PC-9 (cell line): ENCODE measurements at regions not wholly inside any gene's neighbourhood (a gene's known extent, or its start where the extent isn't known, plus 50 kb on each side); places are given as distances from the start of the nearest gene placed in this dataset.

Experiments
- BruUV-seq: library from RNA; stranded (reverse); fragments of 400-500 nt; replicated peaks from 2 replicates; lab custom pipeline; 2021; lab: Mats Ljungman, UMichigan
- CTCF ChIA-PET: fragments of 300-600 bp; sonication (Branson Sonifier 250); formaldehyde crosslinking; loops from one replicate; lab custom pipeline; 2022; ENCODE audit warnings: antibody characterized with exemption; lab: Charles Lee
- POLR2A ChIA-PET: fragments of 300-600 bp; sonication (Branson Sonifier 250); formaldehyde crosslinking; loops from one replicate; lab custom pipeline; 2022; ENCODE audit warnings: antibody characterized with exemption; ENCODE audit not compliant: unreplicated experiment; lab: Charles Lee
- DNase-seq, 2 experiments: peaks; one replicate each; pipeline versions ENCODE4 v3.0.0 to v3.0.0-alpha.2; 2015 to 2022; ENCODE audit warnings: mixed read lengths in 1 of 2
- H2AFZ ChIP-seq: fragments of 200-600 bp; sonication (generic); 2 replicates; pipeline ENCODE4 v1.8.1; 2017; ENCODE audit warnings: antibody characterized with exemption
- H3F3A ChIP-seq: fragments of 200-600 bp; sonication (generic); 2 replicates; pipeline ENCODE4 v1.8.1; 2017; ENCODE audit warnings: antibody characterized with exemption, mild to moderate bottlenecking, low read depth; ENCODE audit not compliant: insufficient read depth
- H3K27ac ChIP-seq: fragments of 200-600 bp; sonication (generic); 2 replicates; pipeline ENCODE4 v1.6.1; 2016; ENCODE audit warnings: mixed run types
- H3K27me3 ChIP-seq: fragments of 200-600 bp; sonication (generic); 2 replicates; pipeline ENCODE4 v1.6.1; 2016; ENCODE audit warnings: low read depth, mixed run types; ENCODE audit not compliant: insufficient read depth
- H3K36me3 ChIP-seq: fragments of 200-600 bp; sonication (generic); 2 replicates; pipeline ENCODE4 v1.6.1; 2016; ENCODE audit warnings: low read depth, mixed run types
- H3K4me1 ChIP-seq: fragments of 200-600 bp; sonication (generic); replicated peaks from 2 replicates; pipeline ENCODE4 v1.6.1; 2016; ENCODE audit warnings: mixed run types; ENCODE audit not compliant: insufficient read depth
- H3K4me2 ChIP-seq: fragments of 200-600 bp; sonication (generic); 2 replicates; pipeline ENCODE4 v1.6.1; 2017; ENCODE audit warnings: mixed run types
- H3K4me3 ChIP-seq: fragments of 200-600 bp; sonication (generic); 2 replicates; pipeline ENCODE4 v1.6.1; 2016; ENCODE audit warnings: mixed run types
- H3K79me2 ChIP-seq: fragments of 200-600 bp; sonication (generic); 2 replicates; pipeline ENCODE4 v1.6.1; 2017; ENCODE audit warnings: low read depth, mixed run types
- H3K9me2 ChIP-seq: fragments of 200-600 bp; sonication (generic); 2 replicates; pipeline ENCODE4 v1.8.1; 2017; ENCODE audit warnings: mild to moderate bottlenecking; ENCODE audit not compliant: insufficient read depth
- H3K9me3 ChIP-seq: fragments of 200-600 bp; sonication (generic); 2 replicates; pipeline ENCODE4 v1.8.1; 2016; ENCODE audit warnings: low read depth; ENCODE audit not compliant: insufficient read depth
- H4K20me1 ChIP-seq: fragments of 200-600 bp; sonication (generic); 2 replicates; pipeline ENCODE4 v1.8.1; 2017; ENCODE audit not compliant: insufficient read depth
- CTCF ChIP-seq: fragments of 200-600 bp; sonication (generic); conservative IDR thresholded peaks from 2 replicates; pipeline ENCODE4 v1.6.1; 2017; ENCODE audit warnings: mixed run types, antibody characterized with exemption, mild to moderate bottlenecking, moderate library complexity
- EZH2 ChIP-seq: fragments of 200-600 bp; sonication (generic); IDR thresholded peaks from 2 replicates; pipeline ENCODE4 v1.8.0; 2017; ENCODE audit warnings: antibody characterized with exemption, low read depth
- intact Hi-C: fragments of 100-400 bp; cut with micrococcal nuclease; formaldehyde crosslinking; loops from one replicate; pipeline ENCODE4 v1.10.0; 2022; ENCODE audit not compliant: unreplicated experiment

- no peak overlapping the region for H3K4me2 ChIP-seq
Observed at GRCh38 chr3:65279225-65279782, 591.5 kb upstream of the ADAMTS9 start.

GRCh38 chr3:65277798-65278197, 590.0 kb upstream of the ADAMTS9 start:
- Histone ChIP-seq H2AFZ (no peak overlapping the region), H3K27me3 (no peaks in the 10 kb centered on the region), H3K4me3 (no peak overlapping the region), H3K4me2 (no peak overlapping the region), H3K79me2 (no peaks in the 10 kb centered on the region), H3K4me1 (no peaks in the 10 kb centered on the region), H3K9me3 (no peaks in the 10 kb centered on the region), H3K9me2 (no peaks in the 10 kb centered on the region), H3K36me3 (no peaks in the 10 kb centered on the region), H3K27ac (no peak overlapping the region), H3F3A (no peaks in the 10 kb centered on the region), H4K20me1 (no peaks in the 10 kb centered on the region)
- intact Hi-C loops, result no loop called here
- DNase-seq, result no peak
- ChIA-PET POLR2A (no interaction called here), CTCF (no interaction called here)
- BruUV-seq, result no TSS peak
- TF ChIP-seq CTCF (no peak), EZH2 (no peak)

More at GRCh38 chr3:65279225-65279782, 591.5 kb upstream of the ADAMTS9 start:
- Histone ChIP-seq H3K4me3 (no peak overlapping the region), H3K9me3 (no peaks in the 10 kb centered on the region), H3K4me1 (no peaks in the 10 kb centered on the region), H2AFZ (no peak overlapping the region), H3K27ac (no peak overlapping the region), H3F3A (no peaks in the 10 kb centered on the region), H3K36me3 (no peaks in the 10 kb centered on the region), H3K27me3 (no peaks in the 10 kb centered on the region), H3K79me2 (no peaks in the 10 kb centered on the region), H3K9me2 (no peaks in the 10 kb centered on the region), H4K20me1 (no peaks in the 10 kb centered on the region)
- ChIA-PET POLR2A (no interaction called here), CTCF (no interaction called here)
- BruUV-seq, result no TSS peak
- no peak for DNase-seq
- TF ChIP-seq EZH2, result no peak
- intact Hi-C loops, result no loop called here

GRCh38 chr3:65276551-65276950, 588.8 kb upstream of the ADAMTS9 start:
- intact Hi-C loops, result no loop called here
- Histone ChIP-seq H3K79me2 (no peaks in the 10 kb centered on the region), H3K9me2 (no peaks in the 10 kb centered on the region), H3K27me3 (no peaks in the 10 kb centered on the region), H2AFZ (no peak overlapping the region), H3F3A (no peaks in the 10 kb centered on the region), H3K4me3 (no peak overlapping the region), H4K20me1 (no peaks in the 10 kb centered on the region), H3K36me3 (no peaks in the 10 kb centered on the region), H3K9me3 (no peaks in the 10 kb centered on the region), H3K4me2 (no peak overlapping the region), H3K4me1 (no peaks in the 10 kb centered on the region), H3K27ac (no peak overlapping the region)
- no TSS peak for BruUV-seq
- no peak for TF ChIP-seq CTCF
- no peak for TF ChIP-seq EZH2
- DNase-seq, result no peak
- ChIA-PET POLR2A (no interaction called here), CTCF (no interaction called here)

GRCh38 chr3:65268426-65268825, 580.6 kb upstream of the ADAMTS9 start:
- H3F3A ChIP-seq, result no peaks in the 10 kb centered on the region
- CTCF ChIA-PET, result no interaction called here

More at GRCh38 chr3:65268426-65268825, 580.6 kb upstream of the ADAMTS9 start:
- H3K4me2 ChIP-seq, result no peak overlapping the region
- no peak overlapping the region for H3K4me3 ChIP-seq
- no peak for DNase-seq
- no peaks in the 10 kb centered on the region for H3K79me2 ChIP-seq
- intact Hi-C loops, result no loop called here
- H3K9me2 ChIP-seq, result no peaks in the 10 kb centered on the region
- H3K4me1 ChIP-seq, result no peaks in the 10 kb centered on the region
- TF ChIP-seq EZH2 (no peak), CTCF (no peak)
- POLR2A ChIA-PET, result no interaction called here
- no peaks in the 10 kb centered on the region for H3K36me3 ChIP-seq
- no peak overlapping the region for H2AFZ ChIP-seq
- no peaks in the 10 kb centered on the region for H3K27me3 ChIP-seq
- no peak overlapping the region for H3K27ac ChIP-seq
- no peaks in the 10 kb centered on the region for H3K9me3 ChIP-seq
- H4K20me1 ChIP-seq, result no peaks in the 10 kb centered on the region
- BruUV-seq, result no TSS peak
